Hepatic stellate cell (primary cell): ENCODE measurements at regions not wholly inside any gene's neighbourhood (a gene's known extent, or its start where the extent isn't known, plus 50 kb on each side); places are given as distances from the start of the nearest gene placed in this dataset.
"Not testable (repeated sequence)": the region's sequence is repeated elsewhere in the genome, so short reads cannot be mapped to it uniquely, and the experiment has no call there.

ENCODE experiments used
- DNase-seq: peaks from one replicate; pipeline ENCODE4 v3.0.0; 2011; ENCODE audit warnings: low spot score

DNA sequence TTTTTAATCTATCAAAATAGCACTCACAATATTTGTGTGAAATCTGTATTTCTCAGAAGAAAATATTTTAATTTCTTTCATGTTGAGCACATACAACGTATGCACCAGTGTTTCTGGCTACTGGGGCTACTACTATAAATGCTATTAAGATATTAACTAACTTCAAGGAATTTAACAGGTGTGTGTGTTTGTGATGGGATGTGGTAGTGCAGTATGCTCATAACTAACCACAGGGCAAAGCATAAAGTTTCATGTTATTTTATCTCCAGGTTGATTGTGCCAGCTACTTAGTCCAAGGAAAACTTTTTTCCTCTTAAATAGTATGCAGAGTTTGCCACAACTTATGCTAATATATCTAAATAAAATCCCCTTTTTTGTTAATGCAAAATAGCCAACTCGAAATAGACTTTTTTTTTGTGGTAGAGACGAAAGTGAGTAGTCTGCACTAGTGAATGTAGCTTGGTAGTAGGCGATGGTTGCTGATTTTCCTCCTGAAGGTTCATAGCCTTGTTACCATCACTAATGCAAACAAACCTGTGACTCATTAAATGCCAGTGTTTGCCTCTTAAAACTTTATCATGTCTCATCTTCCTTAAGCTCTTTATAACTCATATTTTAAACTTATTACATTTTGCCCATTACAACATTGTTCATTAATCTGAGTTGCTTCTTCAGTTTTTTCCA lies 565.5 kb upstream of the ANO3 start:
- no peak for DNase-seq

GRCh38 chr11:25769287-25769686 lies 562.6 kb upstream of the ANO3 start:
- DNase-seq, result no peak

DNA sequence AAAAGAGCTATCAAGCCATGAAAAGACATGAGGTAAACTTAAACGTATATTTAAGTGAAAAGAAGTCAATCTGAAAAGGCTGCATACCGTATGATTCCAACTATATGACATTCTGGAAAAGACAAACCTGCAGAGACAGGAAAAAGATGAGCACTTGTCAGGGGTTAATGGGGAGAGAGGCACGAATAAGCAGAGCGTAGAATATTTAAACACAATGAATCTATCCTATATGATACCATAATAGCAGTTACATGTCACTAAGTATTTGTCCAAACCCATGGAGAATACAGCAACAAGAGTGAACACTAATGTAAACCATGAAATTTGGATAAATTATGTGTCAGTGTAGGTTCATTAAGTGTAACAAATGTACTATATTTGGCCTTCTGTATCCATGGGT lies 560.3 kb upstream of the ANO3 start:
- DNase-seq, result no peak

GRCh38 chr11:25775603-25776002 lies 556.3 kb upstream of the ANO3 start:
- DNase-seq, result no peak

GRCh38 chr11:25776238-25776637 lies 555.7 kb upstream of the ANO3 start:
- no peak for DNase-seq

GRCh38 chr11:25777343-25777742 lies 554.6 kb upstream of the ANO3 start:
- DNase-seq, result no peak

- DNase-seq, result no peak
Observed at GRCh38 chr11:25779033-25779432, 552.9 kb upstream of the ANO3 start.

DNA sequence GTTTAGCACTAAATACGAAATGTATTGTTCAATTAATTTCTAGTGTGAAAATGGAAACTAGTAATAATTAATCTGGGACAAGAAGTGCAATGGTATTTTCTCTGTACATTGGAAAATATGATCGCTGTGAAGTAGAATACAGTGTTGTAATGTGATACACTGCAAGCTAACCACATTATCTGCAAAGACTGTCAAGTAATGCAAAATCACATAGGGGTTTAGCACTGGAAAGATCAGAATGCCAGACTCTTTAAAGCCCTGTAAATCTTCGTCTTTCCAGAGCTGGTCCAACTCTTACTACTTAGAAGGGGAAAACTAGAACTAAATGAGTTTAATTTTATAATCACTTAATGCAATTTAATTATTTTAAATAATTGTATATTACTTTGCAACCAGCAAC lies 544.5 kb upstream of the ANO3 start:
- no peak for DNase-seq

DNA sequence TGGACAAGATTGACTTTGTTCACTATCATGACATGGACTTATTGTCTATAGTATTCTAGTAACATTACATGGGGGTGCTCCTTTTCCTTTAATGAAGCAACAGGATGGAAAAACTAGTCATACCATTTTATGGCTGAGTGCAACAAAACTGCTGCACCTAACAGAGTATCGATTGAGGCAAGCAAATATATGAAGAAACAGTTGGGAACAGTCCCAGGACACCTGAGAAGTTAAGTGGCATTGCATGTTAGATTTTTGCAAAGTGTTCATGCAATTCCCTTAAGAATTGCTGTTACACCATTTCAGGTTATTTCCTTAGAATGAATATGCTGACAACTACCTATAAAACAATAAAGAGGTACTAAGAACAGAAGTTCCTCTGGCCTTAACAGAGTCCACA lies 541.5 kb upstream of the ANO3 start:
- no peak for DNase-seq

- no peak for DNase-seq
Observed at GRCh38 chr11:25793637-25794036, 538.3 kb upstream of the ANO3 start.

GRCh38 chr11:25794804-25795203 lies 537.1 kb upstream of the ANO3 start:
- DNase-seq, result no peak

GRCh38 chr11:25816411-25816810 lies 515.5 kb upstream of the ANO3 start:
- DNase-seq, result no peak

DNA sequence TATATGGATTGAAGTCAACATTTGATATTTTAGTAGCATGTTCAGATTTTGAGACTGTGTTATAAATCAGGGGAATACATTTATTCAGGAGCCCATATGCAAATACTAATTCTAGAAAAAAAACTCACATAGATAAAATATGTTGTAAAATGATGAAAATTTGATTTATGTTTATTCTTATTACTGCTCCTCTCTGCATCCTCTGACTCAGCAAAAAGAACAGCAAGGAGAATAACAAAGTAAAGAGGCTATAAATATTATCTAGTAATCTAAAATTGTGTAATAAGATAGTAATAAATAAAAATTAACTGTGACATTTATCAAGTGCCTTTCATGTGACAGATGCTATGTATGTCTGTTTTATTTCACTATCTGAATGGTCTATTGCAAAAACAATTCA lies 507.2 kb upstream of the ANO3 start:
- DNase-seq, result no peak

GRCh38 chr11:25831485-25831884 lies 500.4 kb upstream of the ANO3 start:
- DNase-seq, result not testable (repeated sequence)

DNA sequence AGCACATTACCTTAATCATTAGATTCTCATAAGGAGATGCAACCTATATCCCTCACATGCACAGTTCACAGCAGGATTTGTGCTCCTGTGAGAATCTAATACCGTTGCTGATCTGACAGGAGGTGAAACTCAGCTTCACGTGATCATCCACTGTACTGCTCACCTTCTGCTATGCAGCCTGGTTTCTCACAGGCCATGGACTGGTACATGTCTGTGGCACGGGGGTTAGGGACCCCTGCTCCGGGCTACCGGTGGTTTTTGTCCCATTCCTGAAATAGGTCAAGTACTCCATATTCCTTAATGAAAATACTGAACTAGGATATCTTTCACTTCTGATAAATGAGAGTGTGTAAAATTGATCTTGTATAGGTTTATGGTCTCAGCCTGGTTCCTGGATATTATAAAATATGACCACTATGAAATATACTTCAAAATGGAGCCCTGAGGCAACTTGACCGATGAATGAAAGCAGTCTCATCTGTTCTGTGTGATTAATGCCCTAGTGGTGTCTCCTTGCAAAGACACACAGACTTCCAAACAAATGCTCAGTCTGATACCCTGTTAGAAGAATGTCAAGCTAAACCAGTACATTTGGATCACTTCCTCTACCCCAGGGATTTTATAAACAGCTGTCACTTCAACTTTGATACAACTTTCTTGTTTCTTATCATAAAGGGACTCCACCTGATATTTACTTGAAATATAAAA lies 492.9 kb upstream of the ANO3 start:
- DNase-seq, result no peak

- DNase-seq, result no peak
Observed at GRCh38 chr11:25844811-25845210, 487.1 kb upstream of the ANO3 start.

DNA sequence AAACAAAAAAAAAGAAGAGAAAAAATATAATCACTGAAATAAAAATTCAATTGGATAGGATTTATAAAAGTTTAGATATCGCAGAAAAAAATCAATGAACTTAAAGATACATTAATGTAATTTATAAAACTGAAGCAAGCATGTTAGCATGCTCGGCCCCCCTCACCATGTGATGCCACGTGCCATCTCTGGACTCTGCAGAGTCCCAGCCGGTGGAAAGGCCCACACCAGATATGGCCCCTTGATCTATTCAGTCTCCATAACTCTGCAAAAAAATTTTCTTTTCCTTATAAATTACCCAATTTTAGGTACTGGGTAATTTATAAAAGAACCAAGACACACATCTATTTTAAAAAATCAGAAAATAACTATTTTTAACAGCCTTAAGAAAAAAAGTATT lies 476.0 kb upstream of the ANO3 start:
- no peak for DNase-seq

- DNase-seq, result no peak
Observed at GRCh38 chr11:25859776-25860175, 472.2 kb upstream of the ANO3 start.

- DNase-seq, result no peak
Observed at GRCh38 chr11:25860677-25861450, 471.1 kb upstream of the ANO3 start.

- no peak for DNase-seq
Observed at GRCh38 chr11:25862159-25862558, 469.8 kb upstream of the ANO3 start.

DNA sequence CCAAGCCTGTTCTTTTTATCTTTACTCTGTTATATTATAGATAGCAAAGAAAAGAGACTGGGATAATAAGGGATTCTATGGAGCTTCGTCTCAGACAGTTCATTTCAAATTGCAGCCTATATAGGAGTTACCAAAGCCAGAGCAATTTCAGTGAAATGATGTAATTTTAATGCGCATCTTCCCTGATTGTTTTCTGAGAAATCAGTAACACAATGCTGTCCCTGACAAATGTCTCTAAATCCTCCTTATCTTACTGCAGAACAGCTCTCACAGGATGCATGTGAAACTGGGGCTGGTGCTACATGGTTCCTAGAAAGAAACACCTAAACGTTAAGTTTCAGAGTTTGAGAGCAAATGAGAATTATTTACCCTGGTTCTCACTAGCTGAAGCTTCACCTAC lies 467.9 kb upstream of the ANO3 start:
- DNase-seq, result no peak

DNA sequence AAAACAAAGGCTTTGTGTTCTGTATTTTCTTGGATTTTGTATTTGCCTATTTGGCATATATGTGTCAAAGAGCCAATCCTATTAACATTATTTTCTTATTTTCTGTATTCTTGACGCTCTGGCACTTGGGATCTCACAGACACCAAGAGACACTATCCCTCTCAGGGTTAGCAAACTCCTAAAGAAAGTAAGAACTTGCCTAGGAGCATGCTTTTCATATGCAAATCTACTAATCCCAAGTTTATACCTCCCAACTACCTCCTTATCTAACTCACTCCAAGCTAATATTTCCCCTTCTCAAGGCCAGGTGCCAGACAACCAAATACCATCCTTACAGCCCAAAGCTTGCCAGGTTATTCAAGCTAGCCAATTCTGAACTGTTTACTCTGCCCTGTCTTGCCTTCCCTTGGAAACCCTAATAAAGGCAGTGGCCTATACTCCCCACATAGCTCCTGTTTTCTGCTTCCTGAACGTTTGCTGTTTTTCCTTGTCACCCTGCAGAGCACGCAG lies 455.4 kb upstream of the ANO3 start:
- no peak for DNase-seq

GRCh38 chr11:25886036-25886435 lies 445.9 kb upstream of the ANO3 start:
- no peak for DNase-seq
